ENCODE measurements at regions not wholly inside any gene's neighbourhood (a gene's known extent, or its start where the extent isn't known, plus 50 kb on each side); places are given as distances from the start of the nearest gene placed in this dataset.

DNA sequence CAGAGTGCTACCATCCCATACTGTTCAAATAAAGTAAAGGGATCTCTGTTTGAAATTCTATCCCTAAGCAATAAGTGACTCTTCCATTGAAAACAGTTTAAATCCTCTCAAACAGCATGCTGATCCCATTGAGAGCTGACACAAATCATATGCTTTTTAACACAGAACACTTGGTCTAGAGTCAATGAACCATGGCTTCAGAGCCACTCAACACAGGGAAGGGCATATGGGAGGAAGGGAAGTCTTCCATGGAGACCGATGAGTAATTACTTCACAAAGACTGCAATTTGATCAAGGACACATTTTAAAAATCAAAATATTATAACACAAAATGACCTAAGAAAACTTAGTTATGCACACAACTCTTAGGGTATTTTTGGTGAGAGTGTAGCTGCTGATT lies 1073.0 kb upstream of the MAP3K7 start:
- DNase-seq (ENCODE audit: low read depth, low spot score) = no peak

DNA sequence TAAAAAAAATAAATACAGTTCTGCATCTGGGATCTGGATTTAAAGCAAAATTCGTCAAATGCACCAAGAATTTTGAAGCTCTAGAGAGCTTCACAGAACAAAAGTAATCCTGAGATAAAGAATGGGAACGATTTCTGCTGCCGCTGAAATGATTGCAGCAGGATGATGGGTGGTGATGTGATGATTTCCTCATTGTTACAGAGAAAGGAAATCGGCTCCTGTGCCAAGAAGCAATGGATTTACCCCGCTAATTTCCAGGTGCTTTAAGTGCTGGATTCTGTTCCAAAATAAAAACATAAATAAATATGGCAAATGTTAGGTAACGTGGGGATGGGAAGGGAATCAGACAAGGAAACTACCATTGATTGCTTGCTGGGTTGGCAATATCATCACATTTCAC lies 1067.9 kb upstream of the MAP3K7 start:
- DNase-seq (ENCODE audit: low read depth, low spot score) = no peak

DNA sequence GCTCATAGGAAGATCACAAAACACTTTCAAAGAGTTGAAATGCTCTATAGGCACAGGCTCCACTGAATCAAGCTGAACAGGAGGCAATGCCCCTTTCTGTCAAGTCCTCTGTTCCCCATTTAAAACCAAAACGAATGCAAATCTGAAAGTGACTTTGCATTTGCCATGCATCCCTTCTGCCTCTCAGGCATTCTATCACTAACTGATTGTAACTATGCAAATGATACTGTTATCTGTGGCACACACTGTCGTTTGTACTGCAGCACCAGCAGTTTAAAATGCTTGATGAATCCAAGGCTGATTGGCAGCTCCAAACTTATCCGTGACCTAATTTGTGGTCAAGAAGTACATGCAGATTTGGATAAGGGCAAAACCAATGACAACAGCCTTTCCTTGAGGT lies 1067.5 kb upstream of the MAP3K7 start:
- DNase-seq (ENCODE audit: low read depth, low spot score) = no peak

DNA sequence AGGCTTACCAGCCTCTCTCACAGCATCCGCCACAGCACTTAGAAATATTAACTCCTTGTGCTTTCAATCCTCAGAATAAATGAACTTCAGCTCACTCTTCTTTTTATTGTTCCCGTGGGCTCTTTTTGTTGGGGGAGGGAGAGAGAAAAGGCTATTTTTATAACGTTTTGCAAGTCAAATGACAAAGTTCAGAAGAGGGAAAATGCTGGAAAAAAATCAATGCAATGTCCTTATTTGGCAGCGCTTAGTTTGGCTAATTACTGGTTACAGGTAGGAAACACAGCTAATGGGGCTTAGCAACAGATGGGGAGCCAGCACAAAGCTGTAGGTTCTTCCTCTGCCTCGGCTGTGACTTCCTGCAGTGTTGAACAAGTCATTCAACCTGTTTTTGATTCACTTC lies 1067.0 kb upstream of the MAP3K7 start:
- no peak for DNase-seq (ENCODE audit: low read depth, low spot score)

DNA sequence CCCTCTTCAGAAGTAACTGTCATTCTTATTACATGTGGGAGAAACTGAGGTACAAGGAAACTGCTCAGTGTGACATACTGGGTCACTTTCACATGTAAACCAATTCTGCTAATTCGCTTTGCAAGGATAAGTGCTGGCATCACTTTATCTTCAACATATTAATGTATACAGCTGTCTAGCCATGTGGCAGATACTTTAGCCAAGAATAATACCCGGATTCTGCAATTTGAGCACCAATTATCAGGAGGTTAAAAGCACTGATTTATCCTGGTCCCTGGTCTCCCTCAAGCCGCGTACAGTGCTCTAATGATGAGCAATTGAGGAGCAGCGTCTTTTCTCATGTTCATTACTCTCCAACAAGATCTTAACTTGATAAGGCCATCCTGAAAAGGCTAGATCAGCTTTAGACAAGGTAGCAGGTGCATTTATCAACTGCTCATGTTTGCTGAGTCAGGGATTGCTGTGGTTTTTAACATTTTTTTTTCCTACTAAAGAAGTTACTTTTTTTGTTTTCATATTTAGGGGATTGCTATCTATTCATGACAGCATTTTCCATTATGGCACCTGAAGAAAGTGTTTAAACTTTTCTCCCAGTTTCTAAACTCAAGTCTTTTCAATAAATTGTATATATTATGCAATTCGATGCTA lies 1066.3 kb upstream of the MAP3K7 start:
- DNase-seq (ENCODE audit: low read depth, low spot score) = no peak

DNA sequence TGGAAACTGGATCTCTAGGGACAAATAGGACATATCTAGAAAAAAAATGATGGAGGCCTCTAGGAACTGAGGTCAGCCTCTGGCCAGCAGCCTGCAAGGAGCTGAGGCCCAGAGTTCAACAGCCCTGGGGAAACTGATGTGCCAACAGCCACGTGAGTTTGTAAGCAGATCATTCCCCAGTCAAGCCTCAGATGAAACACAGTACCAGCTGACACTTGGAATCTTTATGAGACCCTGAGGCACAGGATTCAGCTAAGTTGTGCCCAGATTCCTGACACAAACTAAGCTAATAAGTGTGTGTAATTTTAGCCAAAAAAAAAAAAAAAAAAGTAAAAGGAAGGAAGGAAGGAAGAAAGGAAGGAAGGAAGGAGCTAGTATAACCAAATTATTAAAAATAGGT lies 1059.8 kb upstream of the MAP3K7 start:
- DNase-seq (ENCODE audit: low read depth, low spot score) = no peak

DNA sequence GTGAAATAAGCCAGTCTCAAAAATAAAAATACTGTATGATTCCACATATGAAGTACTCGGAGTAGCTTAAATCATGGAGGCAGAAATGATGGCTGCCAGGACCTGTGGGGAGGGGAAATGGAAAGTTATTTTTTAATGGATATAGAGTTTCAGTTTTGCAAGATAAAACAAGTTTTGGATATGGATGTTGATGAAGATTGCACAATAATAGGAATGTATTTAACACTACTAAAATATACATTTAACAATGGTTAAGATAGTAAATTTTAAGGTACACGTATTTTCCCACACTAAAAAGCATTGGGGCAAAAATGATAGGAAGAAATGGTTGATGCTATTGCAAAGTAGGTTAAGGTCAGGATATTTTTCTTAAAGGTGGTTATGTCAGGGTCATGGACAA lies 1058.9 kb upstream of the MAP3K7 start:
- no peak for DNase-seq (ENCODE audit: low read depth, low spot score)

DNA sequence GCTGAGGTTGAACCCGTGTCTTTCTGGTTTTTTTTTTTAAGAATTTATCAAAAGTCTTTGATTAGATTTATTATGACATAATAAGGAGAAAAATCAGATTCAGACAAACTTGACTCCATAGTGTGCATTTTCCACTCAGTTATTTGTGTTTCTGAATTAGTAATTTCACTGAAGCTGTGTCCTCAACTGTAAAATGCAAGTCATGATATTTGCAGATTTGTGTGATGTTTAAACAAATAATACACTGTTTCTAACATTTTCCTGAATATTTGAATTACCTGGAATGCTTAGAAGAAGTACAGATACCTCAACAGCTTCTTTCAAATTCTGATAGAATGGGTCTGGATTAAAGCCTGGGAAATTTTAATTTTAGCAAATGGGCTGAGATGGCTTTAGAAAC lies 1050.3 kb upstream of the MAP3K7 start:
- no peak for DNase-seq (ENCODE audit: low read depth, low spot score)

DNA sequence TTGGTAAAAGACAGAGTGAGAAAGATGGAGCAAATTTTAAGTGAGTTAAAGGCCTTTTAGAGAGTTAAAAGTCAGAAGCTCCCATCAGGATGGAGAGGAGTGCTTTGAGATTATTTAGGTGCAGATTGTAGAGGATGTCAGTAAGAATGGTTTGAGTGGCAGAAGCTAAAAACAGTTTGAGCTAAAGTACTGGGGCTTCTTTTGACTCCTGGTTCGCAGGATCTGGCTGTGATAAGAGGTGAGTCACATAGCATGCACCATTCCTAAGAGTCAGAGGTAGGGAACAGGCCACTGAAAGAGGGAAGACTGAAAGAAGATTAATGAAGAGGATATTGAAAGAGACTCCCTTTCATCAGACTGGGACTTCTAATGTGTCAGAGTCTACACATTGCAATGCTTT lies 1047.9 kb upstream of the MAP3K7 start:
- no peak for DNase-seq (ENCODE audit: low read depth, low spot score)

DNA sequence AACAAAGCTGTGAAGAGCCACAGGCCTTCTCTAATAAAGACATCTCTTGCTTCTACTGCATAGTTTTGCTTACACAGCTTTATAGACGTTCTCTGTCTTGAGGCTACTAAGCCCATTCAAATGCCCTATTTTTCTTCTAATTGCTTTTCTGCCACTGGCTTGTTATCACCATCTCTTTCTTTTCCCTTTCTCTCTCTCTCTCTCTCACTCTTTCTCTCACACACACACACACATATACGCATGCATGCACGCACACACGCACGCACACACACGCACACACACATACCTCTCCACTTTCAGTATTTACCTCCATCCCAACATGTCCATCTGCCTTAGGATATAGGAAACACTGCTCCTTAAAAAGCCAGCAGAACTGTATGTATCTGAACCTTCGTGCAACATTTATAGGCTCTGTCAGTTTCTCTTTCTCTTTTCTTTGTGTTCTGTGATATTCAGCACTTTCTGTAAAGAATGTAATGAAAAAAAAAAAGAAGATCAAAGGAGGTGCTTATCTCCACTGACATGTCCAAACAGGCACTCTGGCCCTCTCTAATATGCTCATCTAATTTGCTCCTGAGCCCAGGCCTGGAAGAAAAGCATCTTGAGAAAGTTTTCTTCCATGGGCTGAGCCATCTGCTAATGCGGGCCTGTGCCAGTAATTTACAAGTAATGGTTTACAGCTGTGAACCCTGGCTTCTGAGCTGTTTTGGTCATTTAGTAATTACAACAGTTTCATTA lies 1046.7 kb upstream of the MAP3K7 start:
- no peak for DNase-seq (ENCODE audit: low read depth, low spot score)

DNA sequence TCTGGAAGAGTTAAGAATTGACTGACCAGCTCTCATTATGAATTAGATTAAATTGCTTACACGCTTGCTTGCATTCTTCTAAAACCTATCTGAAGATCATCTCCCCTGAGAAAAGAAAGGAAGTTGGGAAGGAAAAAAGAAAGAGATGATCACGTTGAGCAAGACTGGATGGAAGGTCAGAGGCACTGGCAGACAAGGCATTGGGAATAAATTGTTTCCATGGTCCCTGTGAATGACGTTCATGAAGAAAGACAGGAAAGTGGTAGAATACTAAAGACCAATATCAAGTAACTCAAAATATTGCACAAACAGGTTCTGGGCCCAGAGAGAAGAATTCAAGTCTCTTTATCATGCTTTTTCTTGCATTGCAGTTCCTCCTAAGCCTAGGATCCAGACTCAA lies 1045.4 kb upstream of the MAP3K7 start:
- no peak for DNase-seq (ENCODE audit: low read depth, low spot score)

DNA sequence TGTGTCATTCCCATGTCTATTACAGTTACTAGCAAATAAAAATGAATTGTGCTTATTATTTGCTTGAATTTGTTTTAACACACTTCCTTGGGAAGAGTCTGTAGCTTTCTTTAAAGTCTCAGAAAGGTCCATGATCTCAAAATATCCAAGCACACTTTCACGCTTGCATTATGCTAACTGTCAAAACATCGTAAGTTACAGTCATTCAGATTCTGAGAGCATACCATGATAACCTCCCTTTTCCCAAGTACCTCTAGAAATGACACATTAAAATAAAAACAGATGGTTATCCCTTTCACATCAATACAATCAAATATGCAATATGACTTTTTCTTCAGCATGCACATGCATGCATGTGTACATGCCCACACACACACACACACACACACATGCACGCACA lies 1044.4 kb upstream of the MAP3K7 start:
- DNase-seq (ENCODE audit: low read depth, low spot score) = no peak

DNA sequence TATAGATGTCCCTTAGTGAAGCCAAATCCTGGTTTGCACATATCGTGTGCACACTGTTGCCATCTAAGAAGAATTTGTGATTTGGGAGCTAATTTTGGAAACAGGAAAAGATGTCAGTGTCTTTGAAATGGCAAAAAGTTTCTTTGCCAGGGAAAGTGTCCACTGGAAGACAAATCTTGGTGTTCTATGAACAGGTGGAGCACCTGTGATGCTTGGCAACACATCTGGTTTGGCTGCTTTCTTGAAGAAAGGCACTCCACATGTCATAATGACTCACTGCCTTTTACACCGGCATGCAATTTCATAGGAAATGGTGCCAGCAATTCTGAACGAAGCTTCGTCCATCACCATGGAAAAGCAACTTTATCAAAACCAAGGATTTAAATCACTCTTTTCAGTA lies 1040.0 kb upstream of the MAP3K7 start:
- DNase-seq (ENCODE audit: low read depth, low spot score) = no peak

DNA sequence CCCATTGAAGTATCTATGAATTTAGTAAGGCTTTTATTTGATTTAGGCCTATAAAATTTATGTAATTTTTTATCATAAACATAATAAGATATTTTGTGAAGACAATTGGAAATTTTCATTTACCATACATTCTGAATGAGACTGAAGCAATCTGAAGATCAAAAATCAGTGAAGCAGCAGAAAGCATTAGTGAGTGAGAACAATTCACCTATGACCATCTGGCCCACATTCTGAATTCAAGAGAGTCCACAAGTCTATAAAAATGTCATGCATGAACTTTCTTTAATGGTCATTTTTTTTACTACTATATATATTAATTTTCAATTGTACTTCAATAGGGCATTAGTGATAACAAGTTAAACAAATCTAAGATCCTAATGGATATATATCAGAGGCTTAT lies 1026.6 kb upstream of the MAP3K7 start:
- no peak for DNase-seq (ENCODE audit: low read depth, low spot score)

DNA sequence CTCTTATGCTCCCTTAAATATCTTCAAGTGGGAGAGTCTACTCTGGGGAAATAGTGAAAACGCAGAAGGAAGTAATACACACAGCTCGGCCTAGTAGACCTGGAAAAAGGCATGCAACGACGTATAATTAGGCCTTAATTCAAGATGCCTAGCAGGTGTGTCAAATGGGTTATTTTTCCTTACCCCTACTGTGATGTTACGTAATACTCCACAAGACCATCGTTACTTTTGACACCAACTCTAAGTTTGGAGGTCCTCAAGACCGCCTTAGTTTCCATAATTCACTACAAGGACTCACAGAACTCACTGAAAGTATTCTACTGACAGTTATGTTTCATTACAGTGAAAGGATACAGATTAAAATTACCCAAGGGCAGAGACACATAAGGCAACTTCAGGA lies 1024.3 kb upstream of the MAP3K7 start:
- DNase-seq (ENCODE audit: low read depth, low spot score) = no peak

DNA sequence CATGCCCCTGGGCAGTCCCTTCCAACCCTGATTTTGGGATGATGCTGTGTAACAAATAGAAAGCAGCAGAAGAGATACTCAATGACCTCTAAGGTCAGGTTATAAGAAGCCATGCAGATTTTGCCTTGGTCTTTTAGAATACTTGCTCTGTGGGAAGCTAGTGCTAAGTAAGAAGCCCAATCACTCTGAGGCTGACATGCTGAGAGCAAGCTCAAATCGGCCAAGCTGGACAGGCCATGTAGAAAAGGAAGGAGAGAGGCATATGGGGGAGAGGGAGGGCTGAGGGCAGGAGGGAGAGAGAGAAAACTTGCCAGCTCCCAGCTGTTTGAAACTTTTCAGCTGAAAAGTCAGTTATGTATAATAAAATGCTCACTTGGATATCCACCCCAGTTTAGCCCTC lies 1021.6 kb upstream of the MAP3K7 start:
- DNase-seq (ENCODE audit: low read depth, low spot score) = no peak

DNA sequence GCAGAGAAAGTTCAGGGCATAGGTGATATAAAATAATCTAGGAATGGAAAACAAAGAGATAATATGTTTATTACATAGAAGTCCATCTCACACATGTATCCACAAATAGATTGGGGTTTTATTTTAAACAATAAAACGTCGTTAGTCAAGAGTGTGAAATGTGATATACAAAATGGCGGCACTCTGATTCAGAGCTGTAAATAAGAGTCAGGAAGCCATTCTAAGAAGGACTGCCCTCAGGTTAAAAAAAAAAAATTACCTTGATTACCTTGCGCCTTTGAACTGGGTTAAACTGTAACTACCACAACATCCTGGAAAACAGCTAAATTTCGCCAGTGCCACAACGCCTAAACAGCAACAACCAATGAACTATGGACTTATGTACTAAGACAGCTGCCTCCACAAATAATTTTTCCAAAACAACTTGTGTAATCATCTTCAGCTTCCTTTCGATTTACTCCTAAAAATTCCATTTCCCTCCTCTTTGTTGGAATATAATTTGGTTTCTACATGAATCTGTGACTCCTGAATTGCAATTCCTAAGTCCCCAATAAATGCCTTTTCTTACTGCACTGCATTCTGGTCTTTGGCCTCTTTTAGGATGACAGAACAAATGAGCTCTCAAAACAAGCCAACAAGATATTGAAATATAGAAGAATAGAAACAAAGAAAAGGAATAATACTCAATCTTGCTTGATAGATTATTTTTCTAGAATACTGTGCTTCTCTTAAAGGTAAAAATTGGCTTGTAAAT lies 1019.5 kb upstream of the MAP3K7 start:
- DNase-seq (ENCODE audit: low read depth, low spot score) = no peak

DNA sequence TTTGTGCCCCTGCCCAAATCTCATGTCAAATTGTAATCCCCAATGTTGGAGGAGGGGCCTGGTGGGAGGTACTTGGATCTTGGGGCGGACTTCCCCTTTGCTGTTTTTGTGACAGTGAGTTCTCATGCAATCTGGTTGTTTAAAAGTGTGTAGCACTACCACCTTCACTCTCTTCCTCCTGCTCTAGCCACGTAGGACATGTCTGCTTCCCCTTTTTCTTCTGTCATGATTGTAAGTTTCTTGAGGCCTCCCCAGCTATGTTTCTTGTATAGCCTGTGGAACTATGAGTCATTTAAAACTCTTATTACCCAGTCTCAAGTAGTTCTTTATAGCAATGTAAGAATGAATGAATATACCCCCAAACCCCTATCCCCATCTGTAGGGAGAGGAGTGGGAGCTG lies 1013.7 kb upstream of the MAP3K7 start:
- DNase-seq (ENCODE audit: low read depth, low spot score) = no peak

DNA sequence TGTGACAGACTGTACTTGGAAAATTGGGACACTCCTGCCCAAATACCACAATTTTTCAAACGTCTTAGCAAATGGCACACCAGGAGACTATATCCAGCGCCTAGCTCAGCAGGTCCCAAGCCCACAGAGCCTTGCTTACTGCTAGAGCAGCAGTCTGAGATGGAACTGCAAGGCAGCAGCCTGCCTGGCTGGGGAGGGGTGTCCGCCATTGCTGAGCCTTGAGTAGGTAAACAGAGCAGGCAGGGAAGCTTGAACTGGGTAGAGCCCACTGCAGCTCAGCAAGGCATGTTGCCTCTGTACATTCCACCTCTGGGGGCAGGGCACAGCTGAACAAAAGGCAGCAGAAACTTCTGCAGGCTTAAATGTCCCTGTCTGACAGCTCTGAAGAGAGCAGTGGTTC lies 1003.3 kb upstream of the MAP3K7 start:
- no peak for DNase-seq (ENCODE audit: low read depth, low spot score)

DNA sequence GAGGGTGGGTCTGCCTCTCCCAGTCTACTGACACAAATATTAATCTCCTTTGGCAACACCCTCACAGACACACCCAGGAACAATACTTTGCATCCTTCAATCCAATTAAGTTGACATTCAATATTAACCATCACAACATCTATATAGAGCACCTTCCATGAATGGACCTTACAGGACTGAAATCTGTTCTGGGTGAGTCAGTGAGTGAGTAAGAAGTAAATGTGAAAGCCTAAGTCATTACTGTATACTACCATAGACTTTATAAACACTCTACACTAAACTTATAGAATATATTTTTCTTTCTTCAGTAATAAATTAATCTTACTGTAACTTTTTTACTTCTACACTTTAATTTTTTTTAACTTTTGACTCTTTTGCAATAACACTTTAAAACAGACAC lies 993.8 kb upstream of the MAP3K7 start:
- no peak for DNase-seq (ENCODE audit: low read depth, low spot score)

DNA sequence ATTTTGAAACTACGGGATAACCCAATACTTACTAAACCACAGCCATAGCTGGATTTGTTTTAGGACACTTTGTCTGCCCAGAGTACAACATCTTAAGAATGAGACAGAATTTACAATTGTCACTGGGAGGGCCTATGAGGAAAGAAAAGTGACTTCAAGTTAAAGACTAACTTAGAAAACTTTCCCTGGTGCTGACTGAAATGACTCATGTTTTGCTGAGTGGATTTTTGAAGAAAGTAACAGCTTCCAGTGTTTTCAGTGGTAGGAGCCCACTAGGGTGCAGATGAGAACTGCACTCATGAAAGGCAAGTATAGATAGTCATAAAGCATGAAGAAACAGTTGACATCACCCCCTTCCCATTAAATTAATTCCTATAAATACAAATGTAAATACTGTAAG lies 988.2 kb upstream of the MAP3K7 start:
- DNase-seq (ENCODE audit: low read depth, low spot score) = no peak

DNA sequence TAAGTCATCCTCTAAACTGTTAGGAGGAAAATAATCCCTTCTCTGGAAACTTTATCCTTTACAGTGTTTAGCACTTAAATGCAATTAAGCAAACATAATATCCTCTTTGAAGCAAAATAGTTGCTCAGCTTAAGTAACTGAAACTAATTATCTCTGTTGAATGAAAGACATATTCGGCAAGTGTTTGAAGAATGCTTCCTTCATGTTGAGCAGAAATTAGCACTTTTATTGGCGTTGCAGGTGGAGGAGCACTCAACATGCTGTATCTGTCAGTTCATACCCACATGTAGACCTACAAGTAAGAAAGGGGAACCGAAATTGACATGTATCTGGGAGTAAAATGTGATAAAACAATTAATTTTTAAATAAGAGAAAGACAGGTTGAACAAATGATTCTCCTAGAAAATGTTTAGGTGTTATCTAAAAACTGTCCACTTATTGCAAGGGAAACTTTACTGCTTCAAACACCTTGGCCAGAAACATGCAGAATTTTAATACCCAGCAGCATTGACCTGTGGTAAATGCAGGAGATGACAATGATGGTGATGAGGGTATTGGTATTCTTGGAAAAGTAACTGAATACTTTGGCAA lies 987.0 kb upstream of the MAP3K7 start:
- no peak for DNase-seq (ENCODE audit: low read depth, low spot score)
